EL (cell line): ENCODE measurements at regions not wholly inside any gene's neighbourhood (a gene's known extent, or its start where the extent isn't known, plus 50 kb on each side); places are given as distances from the start of the nearest gene placed in this dataset.
"Not testable (repeated sequence)": the region's sequence is repeated elsewhere in the genome, so short reads cannot be mapped to it uniquely, and the experiment has no call there.

Experiments used
- DNase-seq: peaks from one replicate; pipeline ENCODE4 v3.0.0-alpha.2; 2016

GRCh38 chr21:25531538-25532250 lies 75.6 kb downstream of the MRPL39 start:
- not testable (repeated sequence) for DNase-seq

DNA sequence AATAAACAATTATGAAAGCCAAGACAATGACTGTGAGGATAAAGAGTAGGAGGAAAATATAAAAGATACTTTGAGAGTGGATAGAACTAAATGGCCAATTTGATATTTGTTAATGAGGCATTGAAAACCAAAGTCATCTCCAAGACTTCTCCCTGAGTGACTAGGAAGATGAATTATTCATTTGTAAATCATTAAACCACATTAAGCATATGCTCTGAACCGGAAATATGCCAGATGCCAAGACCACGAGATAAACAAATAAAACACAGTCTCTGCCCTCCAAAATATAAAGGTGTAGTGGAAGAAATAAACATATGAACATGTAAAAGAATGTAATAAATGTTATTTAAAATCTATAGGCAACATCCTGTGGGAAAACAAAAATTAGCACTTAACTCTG lies 78.8 kb downstream of the MRPL39 start:
- no peak for DNase-seq

DNA sequence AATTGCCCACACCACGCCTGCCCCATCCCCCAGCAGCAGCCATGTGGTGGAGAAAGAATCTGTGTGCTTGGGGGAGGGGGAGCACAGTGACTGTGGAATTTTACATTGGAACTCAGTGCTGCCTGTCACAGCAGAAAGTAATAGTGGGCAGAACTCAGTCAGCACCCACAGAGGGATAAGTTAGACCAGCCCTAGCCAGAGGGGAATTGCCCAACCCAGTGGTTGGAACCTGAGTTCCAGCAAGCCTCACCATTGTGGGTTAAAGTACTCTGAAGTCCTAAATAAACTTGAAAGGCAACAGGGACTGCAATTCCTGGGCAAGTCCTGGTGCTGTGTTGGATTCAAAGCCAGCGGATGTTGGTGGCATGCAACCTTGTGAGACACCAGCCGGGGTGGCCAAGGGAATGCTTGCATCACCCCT lies 88.8 kb downstream of the MRPL39 start:
- DNase-seq = peak; percentile 15

DNA sequence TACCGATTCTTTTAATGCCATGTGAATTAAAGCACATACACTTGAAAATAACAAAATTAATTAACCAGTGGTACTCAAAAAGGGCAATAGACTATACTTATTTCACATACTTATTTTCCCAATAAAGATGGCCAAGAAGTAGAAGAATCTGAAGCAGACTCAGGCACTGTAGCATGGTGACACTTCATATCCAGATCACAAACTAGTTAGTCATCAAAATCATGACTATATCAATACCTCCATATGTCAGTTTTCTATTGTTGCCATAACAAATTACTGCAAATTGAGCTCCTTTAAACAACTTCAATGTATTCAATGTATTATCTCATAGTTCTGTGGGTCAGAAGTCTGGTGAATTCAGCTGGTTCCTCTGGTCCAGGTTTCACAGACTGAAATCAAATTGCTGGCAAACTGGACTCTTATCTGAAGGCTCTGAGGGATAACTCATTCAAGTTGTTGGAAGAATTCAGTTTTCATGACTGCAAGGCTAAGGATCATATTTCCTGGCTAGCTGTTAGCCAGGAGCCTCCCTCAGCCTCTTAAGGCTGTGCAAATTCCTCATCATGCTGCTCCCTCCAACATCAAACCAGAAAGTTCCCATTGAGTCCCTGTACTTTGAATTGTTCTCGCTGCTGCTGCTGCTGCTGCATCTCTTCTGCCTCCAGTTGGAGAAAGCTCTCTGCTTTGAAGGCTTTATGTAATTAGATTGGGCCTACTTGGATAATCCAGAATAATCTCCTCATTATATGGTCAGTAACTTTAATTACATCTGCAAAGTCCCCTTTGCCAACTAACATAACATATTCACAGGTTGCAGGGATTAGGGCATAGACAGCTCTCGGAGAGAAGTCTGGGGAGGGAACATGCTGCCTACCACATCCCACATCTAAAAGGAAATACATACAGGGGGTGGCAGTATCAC lies 91.5 kb downstream of the MRPL39 start:
- DNase-seq = peak; percentile 19

- no peak for DNase-seq
Observed at GRCh38 chr21:25513810-25514209, 93.5 kb downstream of the MRPL39 start.

- no peak for DNase-seq
Observed at GRCh38 chr21:25512095-25513081, 94.9 kb downstream of the MRPL39 start.

- no peak for DNase-seq
Observed at GRCh38 chr21:25509862-25510261, 97.4 kb downstream of the MRPL39 start.

DNA sequence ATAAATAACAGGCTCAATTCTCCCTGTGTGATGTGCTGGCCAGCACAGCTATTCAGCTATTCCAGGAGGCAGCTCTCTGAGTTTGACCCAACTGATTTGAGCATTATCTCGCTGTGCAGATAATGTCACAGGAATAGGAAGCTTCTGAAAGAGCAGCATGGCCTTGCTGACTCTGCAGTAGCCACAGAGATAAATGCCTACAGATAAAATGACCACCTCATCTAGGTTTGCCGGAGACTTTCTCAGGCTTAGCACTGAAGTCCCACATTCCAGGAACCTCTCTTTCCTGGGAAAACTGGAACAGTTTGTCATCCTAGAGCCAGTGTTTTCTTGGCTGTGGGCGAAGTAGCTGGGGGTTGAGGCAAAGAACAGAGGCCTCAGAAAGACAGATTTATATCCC lies 98.9 kb downstream of the MRPL39 start:
- no peak for DNase-seq

DNA sequence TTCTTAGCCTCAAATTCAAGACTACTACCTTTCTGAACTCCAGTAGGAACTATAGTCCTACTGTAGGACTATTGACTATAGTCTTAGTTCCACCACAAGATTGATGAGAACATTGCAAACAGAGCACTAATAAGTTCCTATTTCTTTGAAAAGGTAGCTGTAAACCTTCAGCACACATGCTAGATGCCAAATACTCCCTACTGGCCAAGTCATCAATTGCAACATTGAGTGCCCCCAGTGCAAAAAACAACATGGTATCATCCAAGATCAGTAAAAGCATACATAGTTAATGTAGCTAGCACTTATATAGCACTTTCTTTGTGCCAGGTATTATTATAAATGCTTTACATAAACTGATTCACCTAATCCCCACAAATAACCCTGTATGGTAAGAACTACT lies 99.8 kb downstream of the MRPL39 start:
- no peak for DNase-seq

GRCh38 chr21:25506887-25507286 lies 100.4 kb downstream of the MRPL39 start:
- peak; percentile 71 for DNase-seq

DNA sequence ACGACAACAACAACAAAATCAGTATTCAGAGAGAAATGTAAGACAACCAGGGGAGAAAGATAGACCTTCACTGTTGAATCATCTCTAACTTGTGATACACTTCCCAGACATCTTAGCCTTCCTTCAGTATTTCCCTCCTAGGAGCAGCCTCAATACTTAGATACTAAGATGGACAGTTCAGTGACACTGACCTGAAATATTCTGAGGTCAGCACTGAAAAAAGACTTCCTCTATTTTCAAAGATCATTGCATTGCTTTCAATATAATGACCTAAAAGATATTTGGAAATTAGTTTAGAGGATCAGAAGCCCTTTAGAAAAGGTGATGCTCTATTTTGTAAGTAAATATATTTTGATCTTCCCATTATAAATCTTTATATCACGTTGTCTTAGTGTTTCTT lies 101.0 kb downstream of the MRPL39 start:
- no peak for DNase-seq

- no peak for DNase-seq
Observed at GRCh38 chr21:25503981-25504380, 103.3 kb downstream of the MRPL39 start.

DNA sequence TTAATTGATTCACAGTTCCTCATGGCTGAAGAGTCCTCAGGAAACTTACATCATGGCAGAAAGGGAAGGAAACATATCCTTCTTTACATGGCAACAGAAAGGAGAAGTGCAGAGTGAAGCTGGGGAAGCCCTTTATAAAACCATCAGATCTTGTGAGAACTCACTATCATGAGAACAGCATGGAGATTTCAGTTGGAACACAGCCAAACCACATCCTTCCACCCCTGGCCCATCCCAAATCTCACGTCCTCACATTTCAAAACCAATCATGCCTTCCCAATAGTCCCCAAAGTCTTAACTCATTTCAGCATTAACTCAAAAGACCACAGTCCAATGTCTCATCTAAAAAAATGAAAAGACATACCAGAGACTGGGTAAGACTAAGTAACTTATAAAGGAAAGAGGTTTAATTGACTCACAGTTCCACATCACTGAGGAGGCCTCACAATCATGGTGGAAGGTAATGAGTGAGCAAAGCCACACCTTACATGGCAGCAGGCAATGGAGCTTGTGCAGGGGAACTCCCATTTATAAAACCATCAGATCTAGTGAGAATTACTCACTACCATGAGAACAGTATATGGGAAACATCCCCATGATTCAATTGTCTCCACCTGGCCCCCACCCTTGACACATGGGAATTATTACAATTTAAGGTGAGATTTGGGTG lies 105.2 kb downstream of the MRPL39 start:
- no peak for DNase-seq

GRCh38 chr21:25501462-25501861 lies 105.8 kb downstream of the MRPL39 start:
- DNase-seq = no peak

DNA sequence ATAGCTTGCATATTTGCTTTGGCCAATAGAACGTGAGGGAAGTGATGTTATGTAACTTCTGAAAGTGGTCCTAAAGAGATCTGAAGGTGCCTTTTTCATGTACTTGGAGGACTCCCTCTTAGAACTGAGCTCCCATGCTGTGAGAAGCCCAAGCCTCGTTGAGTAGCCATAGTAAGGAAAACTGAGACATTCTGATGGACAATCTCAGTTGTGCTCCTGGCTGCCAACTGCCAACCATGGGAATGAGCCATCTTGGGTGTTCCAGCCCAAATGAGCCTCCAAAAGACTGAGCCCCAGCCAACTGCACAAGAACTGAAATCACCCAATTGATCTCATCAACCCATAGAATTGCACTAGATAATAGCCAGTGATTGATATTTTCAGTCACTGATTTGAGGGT lies 106.7 kb downstream of the MRPL39 start:
- no peak for DNase-seq

- DNase-seq = peak; percentile 70
Observed at GRCh38 chr21:25496825-25497482, 110.3 kb downstream of the MRPL39 start.

- no peak for DNase-seq
Observed at GRCh38 chr21:25494804-25495203, 112.5 kb downstream of the MRPL39 start.

- DNase-seq = no peak
Observed at GRCh38 chr21:25493722-25494121, 113.6 kb downstream of the MRPL39 start.

DNA sequence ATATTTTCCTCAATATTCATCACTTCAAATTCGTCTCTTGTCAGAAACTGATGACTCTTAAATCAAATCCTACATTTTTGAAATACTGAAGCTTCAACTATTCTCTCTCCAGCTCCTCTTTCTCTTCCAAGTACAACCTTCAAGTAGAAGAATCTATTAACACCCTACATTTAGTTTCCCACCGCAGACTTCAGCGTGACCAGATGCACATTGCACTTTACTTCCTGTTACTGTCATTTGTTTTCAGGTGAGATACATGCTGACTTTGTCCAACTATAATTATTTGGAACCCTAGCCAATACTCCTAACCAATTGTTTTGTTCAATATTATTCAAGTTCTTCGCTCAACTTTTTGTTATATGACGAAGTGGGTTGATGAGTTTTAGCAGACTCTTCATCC lies 116.0 kb downstream of the MRPL39 start:
- no peak for DNase-seq

- no peak for DNase-seq
Observed at GRCh38 chr21:25490742-25491141, 116.5 kb downstream of the MRPL39 start.

DNA sequence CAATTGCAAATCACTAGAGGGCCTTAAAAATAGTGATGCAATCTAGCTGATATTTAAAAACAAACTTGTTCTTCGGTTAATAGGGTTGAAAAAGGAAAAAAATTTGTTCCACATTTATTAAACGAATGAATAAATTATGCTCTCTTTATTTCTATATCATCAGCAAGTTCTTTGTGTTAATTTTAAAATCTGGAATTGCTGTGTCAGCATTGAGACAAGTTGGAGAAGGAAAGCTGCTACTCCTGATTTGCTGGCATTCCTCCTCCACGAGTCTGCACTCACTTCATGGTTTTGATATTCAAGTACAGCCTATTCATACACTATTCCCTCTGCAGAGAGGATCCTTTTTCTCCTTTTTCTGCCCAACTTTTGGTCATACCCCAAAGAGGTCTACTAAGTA lies 117.6 kb downstream of the MRPL39 start:
- no peak for DNase-seq
